Renal cortical epithelial cell (primary cell): ENCODE measurements at regions not wholly inside any gene's neighbourhood (a gene's known extent, or its start where the extent isn't known, plus 50 kb on each side); places are given as distances from the start of the nearest gene placed in this dataset.
A peak's percentile ranks its signal among the peaks of the same experiment; 100 is the strongest.

Source experiments
- DNase-seq: peaks from one replicate; pipeline ENCODE4 v3.0.0-alpha.2; 2011; ENCODE audit warnings: low read depth

DNA sequence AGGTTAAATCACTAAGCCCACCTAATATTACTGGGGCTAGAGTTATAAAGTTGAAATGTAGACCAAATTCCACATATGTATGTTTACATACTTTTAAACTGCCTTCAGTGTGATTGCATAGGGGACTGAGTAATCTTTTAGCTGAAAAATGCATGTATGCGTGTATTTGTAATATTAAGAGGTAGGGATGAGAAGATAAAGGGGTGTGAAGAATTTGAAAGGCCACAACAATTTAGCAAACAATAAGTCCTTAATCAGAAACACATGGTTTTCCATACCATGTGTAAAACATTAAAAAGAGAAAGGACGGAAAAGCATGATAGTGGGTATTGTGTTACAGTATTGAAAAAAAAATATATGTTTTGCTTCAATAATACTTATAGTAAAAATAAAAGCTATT lies 919.9 kb upstream of the FLRT2 start:
- DNase-seq: no peak

DNA sequence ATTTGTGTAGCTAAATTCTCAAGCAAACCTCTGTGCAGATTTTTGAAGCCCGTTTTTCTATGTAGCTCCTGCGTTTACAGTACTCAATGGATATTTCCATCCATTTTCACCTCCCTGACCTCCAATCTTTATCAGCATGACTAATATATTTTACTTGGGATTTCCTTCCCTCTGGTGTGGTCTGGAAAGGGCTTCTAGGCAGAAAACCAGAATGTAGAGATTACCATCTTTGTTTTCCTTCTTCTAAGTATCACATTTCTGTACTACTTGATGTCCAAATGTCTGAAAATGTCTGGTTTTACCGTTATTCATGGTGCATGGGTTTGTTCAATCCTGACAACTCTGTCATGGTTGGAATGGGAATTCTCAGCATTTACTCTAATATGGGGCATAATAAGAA lies 907.6 kb upstream of the FLRT2 start:
- no peak for DNase-seq

DNA sequence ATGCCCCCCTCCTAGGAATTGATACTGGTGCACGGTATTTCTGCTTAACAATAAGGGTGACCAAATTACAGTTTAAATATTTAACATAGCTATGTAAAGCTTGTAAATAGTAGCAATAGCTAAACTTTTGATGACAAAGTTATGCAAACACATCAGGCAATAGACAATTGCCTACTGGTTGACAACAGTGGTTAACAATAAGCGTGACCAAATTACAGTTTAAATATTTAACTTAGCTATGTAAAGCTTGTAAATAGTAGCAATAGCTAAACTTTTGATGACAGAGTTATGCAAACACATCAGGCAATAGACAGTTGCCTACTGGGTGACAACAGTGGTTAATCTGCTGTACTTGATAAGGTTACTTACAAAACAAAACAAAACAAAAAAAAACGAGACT lies 886.5 kb upstream of the FLRT2 start:
- peak; percentile 9 for DNase-seq

DNA sequence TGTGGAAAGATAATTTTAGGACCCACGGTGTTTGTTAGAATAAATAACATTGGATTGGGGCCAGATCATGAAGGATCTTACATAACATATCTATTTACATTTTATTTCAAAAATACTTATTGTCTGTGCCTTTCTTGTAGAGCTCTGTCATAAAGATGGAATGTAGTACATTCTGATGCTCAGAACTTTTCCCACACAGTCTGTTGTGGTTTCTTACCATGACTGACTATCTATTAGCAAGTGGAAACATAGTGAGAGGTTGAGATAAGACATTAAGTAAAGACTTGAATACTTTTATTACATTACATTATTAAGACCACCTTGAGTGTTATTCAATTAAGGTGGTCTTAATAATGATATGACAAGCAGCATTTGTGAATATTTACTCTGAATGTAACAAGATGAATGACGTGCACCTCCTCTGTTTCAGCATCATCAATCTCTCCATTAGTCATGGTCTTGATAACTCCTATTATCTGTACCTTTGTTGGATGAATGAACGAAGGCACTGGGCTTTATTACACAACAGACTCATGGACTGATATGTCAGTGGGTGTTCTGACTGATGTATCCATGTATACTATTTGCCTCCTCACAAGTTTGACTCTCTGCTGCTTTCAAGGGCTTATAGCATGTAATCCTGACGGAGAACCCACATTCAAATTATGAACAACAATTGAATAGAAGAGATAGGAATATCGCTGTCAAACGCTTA lies 883.0 kb upstream of the FLRT2 start:
- DNase-seq: peak; percentile 49

DNA sequence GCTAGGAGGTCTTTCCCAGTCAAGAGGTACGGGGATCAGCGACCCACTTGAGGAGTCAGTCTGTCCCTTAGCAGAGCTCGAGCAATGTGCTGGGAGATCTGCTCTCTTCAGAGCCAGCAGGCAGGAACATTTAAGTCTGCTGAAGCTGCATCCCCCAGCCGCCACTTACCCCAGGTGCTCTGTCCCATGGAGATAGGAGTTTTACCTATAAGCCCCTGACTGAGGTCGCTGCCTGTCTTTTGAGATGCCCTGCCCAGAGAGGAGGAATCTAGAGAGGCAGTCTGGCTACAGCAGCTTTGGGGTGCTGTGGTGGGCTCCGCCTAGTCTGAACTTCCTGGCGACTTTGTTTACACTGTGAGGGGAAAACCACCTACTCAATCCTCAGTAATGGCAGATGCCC lies 874.9 kb upstream of the FLRT2 start:
- no peak for DNase-seq

DNA sequence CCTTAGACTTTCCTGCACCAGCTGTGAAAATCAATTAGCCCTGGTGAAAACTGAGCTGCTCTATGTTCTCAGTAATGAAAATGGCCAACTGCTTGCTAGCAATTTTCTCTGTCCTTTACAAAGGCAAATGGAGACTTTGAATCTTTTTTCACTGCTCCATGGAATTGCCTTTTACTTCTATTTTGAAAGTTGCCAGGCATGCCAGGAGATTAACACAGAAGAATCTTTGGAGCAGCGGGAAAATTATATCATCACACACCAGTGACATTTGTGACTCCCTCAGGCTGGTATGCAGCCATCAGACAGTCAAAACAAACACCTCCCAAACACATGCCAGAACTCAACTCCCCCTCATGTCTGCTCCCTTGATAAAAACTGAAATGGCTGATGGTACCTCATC lies 872.0 kb upstream of the FLRT2 start:
- DNase-seq: no peak

DNA sequence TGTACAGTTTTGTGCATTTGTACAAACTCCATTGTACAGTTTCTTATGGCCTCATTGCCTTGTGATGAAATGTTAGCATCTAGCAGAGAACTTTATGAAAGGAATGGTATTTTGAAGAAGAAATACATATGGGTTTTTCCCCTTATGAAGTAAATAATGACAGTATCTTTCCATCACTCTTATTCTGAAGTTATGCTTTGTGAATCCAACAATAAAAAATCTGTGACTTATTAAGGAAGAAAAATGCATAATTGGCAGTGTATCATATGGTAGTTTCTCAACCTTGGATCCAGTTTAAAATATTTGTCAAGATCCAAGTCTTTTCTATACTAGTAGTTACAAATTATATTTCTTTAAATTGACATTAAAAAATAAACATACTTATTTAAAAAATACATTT lies 859.1 kb upstream of the FLRT2 start:
- peak; percentile 0 for DNase-seq

DNA sequence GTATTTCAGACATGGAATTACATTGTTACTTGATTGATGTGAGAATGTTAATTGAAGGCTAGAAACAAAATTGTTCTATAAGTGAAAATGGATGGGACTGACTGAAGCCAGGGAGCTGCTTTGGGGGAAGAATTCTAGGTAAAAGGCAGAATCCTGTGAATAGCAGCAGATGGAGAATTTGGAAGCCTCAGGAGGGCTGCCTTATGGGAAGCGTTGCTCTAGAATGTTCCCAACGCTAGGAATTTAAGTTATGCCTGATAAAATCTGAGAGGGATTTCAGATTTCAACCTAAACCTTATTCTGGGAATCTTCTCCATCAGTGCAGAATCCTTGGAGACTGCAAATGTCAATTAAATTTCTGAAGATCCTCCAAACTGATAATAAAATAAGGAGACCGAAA lies 858.2 kb upstream of the FLRT2 start:
- DNase-seq: no peak

DNA sequence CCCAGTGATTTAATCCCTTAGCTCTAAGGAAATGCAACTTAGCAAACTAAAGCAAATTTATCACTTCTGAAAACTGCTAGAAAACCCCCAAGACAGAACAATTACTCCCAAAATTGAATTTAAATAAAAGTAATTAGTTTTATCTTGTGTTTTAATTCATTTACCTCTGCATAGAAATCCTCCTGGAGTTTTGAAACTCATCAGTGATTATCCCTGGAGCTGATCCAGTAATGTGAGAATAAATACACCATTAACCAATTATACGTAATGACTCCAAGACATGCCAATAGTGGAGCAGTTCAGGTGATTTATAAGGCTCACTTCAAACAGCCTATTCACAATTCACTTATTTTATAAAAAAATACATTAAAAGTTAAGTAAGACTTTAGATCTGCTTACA lies 855.3 kb upstream of the FLRT2 start:
- no peak for DNase-seq

DNA sequence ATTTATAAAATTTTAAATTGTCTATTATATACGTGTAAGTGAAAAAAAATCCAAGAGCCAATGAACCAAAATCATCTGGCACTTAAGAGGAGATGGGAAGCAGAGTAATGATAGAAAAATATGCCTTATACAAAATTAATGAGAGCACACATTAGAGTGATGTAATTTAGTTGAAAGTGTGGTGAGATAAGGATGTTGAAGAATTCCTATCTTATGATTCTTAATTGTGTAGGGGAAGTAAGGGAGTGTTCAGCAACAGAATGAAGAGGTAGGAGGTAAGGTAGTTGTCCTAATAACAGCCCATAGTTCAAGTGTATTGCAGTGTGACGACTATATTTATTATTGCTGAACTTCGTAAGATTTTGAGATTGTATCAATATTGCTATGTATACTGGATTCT lies 843.4 kb upstream of the FLRT2 start:
- DNase-seq: peak; percentile 4

DNA sequence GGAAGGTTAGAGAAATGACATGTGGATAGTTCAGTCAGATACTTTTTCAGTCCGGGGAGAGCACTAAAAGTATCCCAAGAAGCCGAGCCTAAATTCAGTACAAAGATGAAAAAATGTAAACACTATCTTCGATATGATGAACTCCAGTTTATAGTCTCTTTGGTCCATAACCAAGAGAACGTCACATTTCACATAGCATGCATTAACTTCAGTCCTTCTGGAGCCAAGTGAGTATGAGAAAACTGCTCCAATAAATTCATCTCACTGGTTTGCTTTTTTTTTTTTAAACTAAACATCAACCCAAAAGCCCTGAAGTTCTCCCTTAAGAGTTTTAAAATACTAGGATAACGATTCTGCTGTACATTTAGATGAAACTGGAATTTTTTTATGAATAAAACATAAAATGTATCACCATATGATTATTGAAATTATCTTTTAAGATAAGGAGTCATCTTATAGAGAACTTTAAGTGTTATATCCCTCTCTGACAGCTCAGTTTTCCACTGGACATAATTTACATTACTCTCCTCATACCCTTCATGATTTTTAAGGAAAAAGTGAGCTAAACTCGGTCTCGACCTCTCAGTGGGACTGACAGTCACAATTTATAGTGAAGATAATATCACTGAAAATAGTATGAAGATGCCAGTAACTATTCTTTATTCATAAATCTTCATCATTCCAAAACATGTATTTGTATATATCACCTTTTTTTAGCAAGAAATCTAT lies 841.5 kb upstream of the FLRT2 start:
- no peak for DNase-seq

DNA sequence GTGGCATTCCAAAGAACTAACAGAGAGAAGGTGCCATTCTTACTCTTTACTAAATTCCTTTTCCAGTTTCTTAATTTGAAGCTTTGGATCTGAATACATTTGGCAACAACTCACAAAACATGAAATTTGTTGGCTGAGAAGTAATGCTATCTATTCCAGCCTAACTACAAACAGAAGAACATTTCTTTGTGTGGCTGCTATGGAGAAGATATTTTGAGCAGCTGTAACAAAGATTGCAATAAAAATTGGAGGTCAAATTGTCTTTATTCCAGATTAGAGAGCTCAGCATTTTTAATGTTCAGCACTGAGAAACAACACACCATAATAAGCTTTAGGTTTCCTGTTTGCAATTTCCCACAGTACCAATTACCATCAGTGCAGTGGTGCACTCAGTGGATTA lies 835.8 kb upstream of the FLRT2 start:
- DNase-seq: no peak

DNA sequence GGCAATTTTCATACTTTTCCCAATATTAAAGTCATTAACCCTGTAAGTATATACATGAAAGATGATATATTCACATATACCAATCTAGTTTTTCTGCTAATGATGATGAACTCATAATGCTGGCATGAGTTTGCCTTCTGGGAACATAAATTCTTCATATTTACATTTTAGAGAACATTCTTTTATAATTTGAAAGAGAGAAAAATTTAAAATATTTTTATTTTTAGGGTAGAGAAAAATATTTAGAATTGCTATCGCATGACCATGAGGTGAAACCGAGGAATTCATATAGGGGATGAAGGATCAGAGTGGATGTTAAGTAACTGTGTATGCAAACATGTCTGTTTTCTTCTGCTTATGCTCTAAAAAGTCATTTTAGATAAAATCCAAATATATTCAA lies 825.3 kb upstream of the FLRT2 start:
- DNase-seq: no peak

DNA sequence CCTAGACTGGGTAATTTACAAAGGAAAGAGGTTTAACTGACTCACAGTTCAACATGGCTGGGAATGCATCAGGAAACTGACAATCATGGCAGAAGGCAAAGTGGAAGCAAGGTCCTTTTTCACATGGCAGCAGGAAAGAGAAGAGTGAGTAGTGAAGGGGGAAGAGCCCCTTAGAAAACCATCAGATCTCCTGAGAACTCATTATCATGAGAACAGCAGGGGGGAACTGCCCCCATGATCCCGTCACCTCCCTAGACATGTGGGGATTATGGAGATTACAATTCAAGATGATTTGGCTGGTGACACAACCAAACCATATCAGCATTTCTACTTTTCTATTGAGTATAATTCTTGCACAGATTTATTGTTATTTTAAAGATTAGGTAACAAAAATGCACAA lies 822.1 kb upstream of the FLRT2 start:
- DNase-seq: no peak

DNA sequence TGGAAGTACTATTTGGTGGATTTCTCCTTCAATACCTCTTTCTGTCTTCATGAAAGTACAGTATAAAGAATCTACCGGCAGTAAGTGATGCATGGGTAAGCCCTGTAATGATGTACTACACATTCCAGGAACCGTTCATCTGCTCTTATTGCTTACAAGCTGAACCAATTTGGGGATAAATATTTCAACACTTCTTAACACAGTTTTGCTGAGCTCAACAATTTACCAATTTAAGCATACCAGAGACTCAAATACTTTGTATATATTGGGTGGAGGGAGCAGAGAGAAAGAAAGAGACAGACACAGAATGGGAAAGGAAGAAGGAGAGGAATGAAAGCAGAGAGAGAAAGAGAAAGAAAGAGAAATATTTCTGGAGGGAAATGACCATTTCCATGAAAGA lies 821.1 kb upstream of the FLRT2 start:
- DNase-seq: peak; percentile 2

DNA sequence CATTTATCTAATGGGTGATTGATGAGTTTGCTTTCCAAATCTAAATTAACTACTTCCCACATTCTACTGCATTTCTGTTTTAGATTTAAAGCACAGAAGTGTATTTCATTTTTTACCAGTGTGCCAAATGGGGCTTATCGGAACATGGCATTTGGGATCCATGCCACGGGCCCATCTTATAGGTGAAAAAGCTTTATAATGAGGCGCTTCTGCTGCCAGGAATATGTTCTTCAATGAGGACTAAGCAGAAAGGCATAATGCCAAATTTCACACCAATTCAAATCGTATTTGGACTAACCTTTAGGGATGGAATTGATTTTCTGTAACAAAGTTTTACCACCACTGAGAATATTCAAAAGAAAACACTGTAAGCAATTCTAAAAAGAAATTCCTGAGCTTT lies 803.5 kb upstream of the FLRT2 start:
- no peak for DNase-seq

DNA sequence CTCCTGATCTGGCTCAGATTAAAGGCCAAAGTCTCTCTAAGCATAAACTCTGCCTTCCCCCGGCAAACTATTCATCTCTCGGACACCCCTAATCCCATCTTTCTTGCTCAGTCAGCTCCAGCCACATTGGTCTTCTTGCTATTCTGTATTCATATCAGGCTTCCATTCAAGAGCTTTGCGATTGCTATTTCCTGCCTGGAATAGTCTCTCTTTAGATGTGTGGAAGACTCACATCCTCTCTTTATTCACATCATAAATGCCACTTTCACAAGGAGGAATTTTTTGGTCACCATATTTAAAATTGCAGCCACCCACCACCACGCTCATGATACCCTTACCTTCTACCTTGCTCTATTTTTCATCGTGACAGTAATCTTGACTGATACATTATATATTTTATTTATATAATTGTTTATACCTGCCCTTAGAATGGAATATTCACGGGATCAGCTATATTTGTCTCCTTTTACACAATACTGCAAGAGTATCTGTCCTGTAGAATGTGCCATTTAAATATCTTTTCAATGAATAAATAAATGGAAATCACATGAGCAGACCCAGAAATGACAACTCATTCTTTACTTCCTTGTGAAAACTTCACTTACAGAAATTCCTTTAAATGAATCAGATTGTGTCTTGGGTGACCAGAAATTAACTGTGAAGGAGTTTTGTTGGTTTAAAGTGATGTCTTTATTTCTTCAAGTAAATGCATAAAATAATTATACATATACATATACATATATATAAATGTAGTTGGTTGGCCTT lies 780.6 kb upstream of the FLRT2 start:
- peak; percentile 61 for DNase-seq

DNA sequence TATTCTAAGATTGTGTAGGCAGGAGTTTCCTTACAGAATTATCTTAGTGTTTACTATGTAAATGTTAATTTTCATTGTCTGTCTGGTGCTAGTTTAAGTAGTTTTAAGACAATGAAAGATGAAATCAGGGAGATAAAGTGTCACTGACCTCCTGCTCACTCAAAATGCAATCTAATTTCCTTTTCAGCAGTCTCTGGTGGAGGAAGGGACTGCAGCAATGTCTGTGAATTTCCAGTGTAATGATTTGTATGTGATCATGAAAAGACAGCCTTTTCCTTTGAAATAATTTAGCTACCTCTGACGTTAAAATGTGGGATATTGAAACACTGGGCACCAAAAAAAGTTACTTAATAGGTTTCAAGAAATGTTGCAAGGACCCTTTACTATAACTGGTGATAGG lies 779.7 kb upstream of the FLRT2 start:
- DNase-seq: no peak

DNA sequence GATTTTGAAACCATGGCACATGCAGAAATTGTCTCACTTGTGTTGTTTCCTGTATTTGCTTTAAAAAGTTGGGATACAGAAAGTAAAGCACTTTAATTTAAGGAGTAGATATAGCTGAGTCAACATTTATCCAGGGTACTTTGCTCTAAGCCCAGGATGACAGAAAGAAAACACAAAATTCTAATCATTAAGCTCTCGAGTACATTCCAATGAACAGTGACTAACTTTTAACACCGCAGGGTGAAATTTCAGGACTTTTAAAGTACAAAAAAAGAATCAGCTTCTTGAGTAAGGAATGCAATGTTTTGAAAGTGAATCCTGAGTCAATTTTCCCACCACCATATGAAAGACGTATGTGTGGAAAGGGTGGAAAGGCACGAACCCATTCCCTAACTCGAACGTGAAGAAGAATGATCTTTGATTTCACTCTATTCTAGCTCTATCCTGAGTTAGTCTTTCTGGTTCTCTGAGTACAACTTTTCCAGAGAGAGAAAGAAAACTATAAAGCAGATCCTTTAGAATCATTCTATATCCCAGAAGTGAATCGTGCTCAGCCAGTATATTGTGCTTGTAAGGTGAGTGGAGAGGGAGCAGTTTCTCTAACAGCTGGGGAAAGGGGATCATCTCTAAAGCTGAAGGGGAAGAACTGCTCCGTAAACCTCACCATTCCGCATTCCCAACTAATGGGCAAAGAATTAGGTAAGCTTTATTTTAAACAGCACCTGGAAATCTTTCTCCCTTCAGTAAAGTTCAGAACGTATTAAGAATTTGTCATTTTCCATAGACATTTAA lies 779.0 kb upstream of the FLRT2 start:
- peak; percentile 98 for DNase-seq

DNA sequence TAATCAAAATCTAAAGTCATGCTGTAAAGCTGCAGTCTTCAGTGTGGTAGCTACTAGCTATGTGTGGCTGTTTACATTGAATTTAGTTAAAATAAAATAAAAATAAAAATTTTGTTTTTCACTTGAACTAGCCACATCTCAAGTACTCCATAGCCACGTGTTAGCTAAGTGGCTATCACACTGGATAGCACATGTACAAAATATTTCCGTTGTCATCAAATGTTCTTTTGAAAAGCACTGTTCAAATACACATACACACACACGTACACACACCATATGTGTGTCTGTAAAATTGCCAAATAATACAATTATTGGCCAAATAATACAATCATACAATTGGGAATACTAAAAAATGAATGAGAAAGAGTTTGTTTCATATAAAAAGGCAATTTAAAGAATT lies 778.2 kb upstream of the FLRT2 start:
- no peak for DNase-seq

DNA sequence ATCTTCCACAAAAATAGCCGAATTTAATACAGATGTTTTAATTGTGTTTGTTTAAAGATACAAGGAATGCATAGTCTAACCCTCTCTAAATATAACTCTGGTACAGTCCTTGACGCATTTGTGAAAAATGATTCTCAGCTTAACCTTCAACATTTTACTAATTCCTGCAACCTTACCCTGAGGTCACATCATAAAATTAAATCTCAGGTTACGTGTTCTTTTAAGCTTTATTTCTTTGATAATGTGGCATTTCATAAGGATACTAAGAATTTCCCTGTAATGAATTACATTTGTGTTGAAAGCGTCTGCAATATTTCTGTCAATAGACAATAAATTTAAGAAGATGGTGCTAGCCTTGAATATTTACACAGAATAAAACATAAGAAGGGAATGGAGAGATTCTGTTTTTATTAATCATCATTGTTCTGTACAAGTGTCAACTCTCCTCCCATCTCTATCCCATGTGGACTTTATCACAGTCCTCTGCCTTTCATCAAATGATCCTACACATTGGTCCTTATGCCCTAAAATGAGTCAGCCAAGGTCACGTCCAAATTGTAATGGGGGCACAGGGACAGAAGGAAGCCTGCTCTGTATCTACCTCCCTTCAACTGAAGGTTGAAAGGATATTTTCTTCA lies 769.3 kb upstream of the FLRT2 start:
- DNase-seq: no peak

DNA sequence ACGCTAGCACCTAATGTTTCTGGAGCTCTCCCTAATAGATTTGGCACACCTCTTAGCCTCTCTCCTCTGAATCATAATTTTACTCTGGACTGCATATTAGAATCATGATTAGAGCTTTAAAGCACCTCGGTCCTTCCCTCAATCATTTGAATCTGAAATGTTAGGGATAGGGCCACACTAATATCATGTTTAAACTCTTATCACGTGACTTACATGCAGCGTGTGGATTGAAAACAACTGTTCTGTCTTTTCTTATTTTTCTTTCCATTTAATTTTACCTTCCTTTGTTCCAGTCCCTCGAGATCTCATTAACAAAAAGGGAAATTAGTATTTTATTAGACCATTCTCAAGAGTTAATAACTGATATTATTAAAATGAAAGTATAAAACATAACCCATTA lies 762.5 kb upstream of the FLRT2 start:
- DNase-seq: no peak
